Thymus (tissue), 11 donors: ENCODE measurements at regions not wholly inside any gene's neighbourhood (a gene's known extent, or its start where the extent isn't known, plus 50 kb on each side); places are given as distances from the start of the nearest gene placed in this dataset.
"Not testable (repeated sequence)": the region's sequence is repeated elsewhere in the genome, so short reads cannot be mapped to it uniquely, and the experiment has no call there.

Source experiments
- DNase-seq, 9 donors: peaks; one replicate each; pipeline ENCODE4 v3.0.0-alpha.2; 2013; ENCODE audit warnings: low spot score in 9 of 9, low read depth in 6 of 9, missing footprints in 1 of 9
- H3K27ac ChIP-seq, 2 donors: one replicate each; pipeline ENCODE4 v1.5.1; 2013; ENCODE audit warnings: control low read depth in 1 of 2, low read depth in 1 of 2, low read length in 1 of 2, mild to moderate bottlenecking in 1 of 2, moderate library complexity in 1 of 2
- H3K27me3 ChIP-seq, 2 donors: one replicate each; pipeline ENCODE4 v1.5.1; 2013; ENCODE audit warnings: low read length in 1 of 2; ENCODE audit not compliant: control insufficient read depth in 2 of 2, insufficient read depth in 1 of 2
- H3K36me3 ChIP-seq, 2 donors: one replicate each; pipeline ENCODE4 v1.5.1; 2013; ENCODE audit warnings: low read length in 1 of 2, mild to moderate bottlenecking in 1 of 2, moderate library complexity in 1 of 2; ENCODE audit not compliant: control insufficient read depth in 2 of 2, insufficient read depth in 2 of 2
- H3K4me1 ChIP-seq, 2 donors: one replicate each; pipeline ENCODE4 v1.5.1; 2013; ENCODE audit warnings: low read length in 2 of 2; ENCODE audit not compliant: control insufficient read depth in 2 of 2, insufficient read depth in 2 of 2
- H3K4me3 ChIP-seq, 2 donors: one replicate each; pipeline ENCODE4 v1.5.1; 2013; ENCODE audit warnings: low read length in 2 of 2, control low read depth in 1 of 2, mild to moderate bottlenecking in 1 of 2
- H3K9me3 ChIP-seq, 2 donors: one replicate each; pipeline ENCODE4 v1.5.1; 2013; ENCODE audit warnings: low read length in 1 of 2, mild to moderate bottlenecking in 1 of 2; ENCODE audit not compliant: control insufficient read depth in 2 of 2, insufficient read depth in 1 of 2
- WGBS: extraction: QIAGEN DNeasy Blood & Tissue Kit; methylation state at CpG from one replicate; pipeline ENCODE4 v1.1.7; 2013; 5-methylcytosine and 5-hydroxymethylcytosine counted together
- donor health status: healthy.

DNA sequence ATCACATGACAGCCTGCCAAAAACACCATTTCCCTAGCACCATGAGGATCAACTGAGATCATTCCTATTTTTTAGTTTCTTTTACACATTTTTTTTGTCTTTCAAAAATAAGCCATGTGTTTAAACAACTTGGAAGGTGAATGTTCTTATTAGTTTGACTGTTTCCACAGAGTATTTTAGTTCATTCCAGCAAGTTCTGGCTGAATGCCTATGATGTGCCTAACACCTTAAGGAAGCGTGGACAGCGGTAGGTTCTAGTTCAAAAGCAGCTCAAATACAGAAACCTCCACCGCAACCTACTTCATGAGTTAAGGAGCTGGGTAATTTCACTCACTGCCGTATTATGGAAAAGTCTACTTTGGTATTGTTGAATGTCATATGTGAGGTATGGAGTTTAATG, 101.3 kb upstream of the ADAMTS9 start:
- no peaks in the 10 kb centered on the region for H3K27me3 ChIP-seq
- no peaks in the 10 kb centered on the region for H3K36me3 ChIP-seq
- no peaks in the 10 kb centered on the region for H3K4me1 ChIP-seq
- H3K9me3 ChIP-seq, result no peaks in the 10 kb centered on the region
- 98% methylated on average over 4 of the region's 4 CpGs for WGBS
- H3K4me3 ChIP-seq, result no peak overlapping the region
- no peak overlapping the region for H3K27ac ChIP-seq
- DNase-seq, result no peak

DNA sequence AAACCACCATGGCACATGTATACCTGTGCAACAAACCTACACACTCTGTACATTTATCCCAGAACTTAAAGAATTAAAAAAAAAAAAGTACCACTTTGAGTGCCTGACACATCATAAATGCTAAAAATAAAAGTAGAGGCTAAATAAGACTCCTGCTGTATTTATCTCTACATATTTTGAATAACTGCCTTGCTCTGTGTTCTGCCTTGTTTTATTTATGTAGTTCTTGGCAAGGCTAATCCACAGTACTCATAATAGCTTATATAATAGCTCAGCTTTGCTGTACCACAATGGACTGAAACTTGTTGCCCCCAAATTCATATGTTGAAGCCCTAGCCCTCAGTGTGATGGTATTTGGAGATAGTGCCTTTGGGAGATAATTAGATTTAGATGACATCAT, 95.4 kb upstream of the ADAMTS9 start:
- Histone ChIP-seq H3K4me3 (no peak overlapping the region), H3K36me3 (no peaks in the 10 kb centered on the region), H3K27me3 (no peaks in the 10 kb centered on the region), H3K4me1 (no peaks in the 10 kb centered on the region), H3K27ac (no peak overlapping the region), H3K9me3 (no peaks in the 10 kb centered on the region)
- DNase-seq, result no peak

- peaks cover 0 to 11% of the 10 kb centered on the region in 2 donors for H3K9me3 ChIP-seq
Observed at GRCh38 chr3:64780923-64781322, 93.1 kb upstream of the ADAMTS9 start.

DNA sequence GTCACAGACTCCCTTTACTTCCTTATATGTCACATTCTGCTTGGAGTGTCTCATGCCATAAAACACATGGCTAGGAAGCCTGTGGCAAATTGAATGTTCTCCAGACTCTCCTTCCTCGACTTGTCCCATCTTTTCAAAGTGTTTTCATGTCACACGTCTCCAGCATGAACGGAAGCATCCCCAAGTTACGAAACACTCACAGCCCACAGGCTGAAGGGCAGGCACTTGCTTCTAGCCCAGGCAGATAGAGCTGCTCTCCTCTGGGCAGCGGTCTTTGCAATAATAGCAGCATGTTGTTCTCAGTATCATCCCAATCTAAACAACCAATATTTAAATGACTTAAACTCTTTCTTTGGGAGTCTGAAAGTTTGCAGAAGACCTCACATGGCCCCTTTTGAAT, 85.3 kb upstream of the ADAMTS9 start:
- no peaks in the 10 kb centered on the region for H3K27me3 ChIP-seq
- no peak overlapping the region for H3K4me3 ChIP-seq
- H3K9me3 ChIP-seq, result peaks cover 0 to 11% of the 10 kb centered on the region in 2 donors
- WGBS, result 81% methylated on average over 5 of the region's 5 CpGs
- no peak overlapping the region for H3K27ac ChIP-seq
- no peaks in the 10 kb centered on the region for H3K36me3 ChIP-seq
- no peak for DNase-seq
- no peaks in the 10 kb centered on the region for H3K4me1 ChIP-seq

More at GRCh38 chr3:64780923-64781322, 93.1 kb upstream of the ADAMTS9 start:
- not testable (repeated sequence) for H3K36me3 ChIP-seq, H3K4me1 ChIP-seq, DNase-seq, H3K4me3 ChIP-seq, H3K27me3 ChIP-seq, H3K27ac ChIP-seq
- WGBS, result 92% methylated on average over 4 of the region's 4 CpGs

- H3K9me3 ChIP-seq, result no peaks in the 10 kb centered on the region
- H3K36me3 ChIP-seq, result no peaks in the 10 kb centered on the region
- H3K27me3 ChIP-seq, result no peaks in the 10 kb centered on the region
- no peak overlapping the region for H3K27ac ChIP-seq
- H3K4me1 ChIP-seq, result no peaks in the 10 kb centered on the region
- H3K4me3 ChIP-seq, result no peak overlapping the region
- DNase-seq, result no peak
- 74% methylated on average over 4 of the region's 4 CpGs for WGBS
Observed at GRCh38 chr3:64766440-64766839, 78.6 kb upstream of the ADAMTS9 start.

- H3K27me3 ChIP-seq, result no peaks in the 10 kb centered on the region
- no peaks in the 10 kb centered on the region for H3K36me3 ChIP-seq
- no peaks in the 10 kb centered on the region for H3K9me3 ChIP-seq
- no peak overlapping the region for H3K4me3 ChIP-seq
- H3K4me1 ChIP-seq, result no peaks in the 10 kb centered on the region
- no peak for DNase-seq
- 90% methylated on average over 4 of the region's 4 CpGs for WGBS
- no peak overlapping the region for H3K27ac ChIP-seq
Observed at GRCh38 chr3:64765947-64766346, 78.1 kb upstream of the ADAMTS9 start.

DNA sequence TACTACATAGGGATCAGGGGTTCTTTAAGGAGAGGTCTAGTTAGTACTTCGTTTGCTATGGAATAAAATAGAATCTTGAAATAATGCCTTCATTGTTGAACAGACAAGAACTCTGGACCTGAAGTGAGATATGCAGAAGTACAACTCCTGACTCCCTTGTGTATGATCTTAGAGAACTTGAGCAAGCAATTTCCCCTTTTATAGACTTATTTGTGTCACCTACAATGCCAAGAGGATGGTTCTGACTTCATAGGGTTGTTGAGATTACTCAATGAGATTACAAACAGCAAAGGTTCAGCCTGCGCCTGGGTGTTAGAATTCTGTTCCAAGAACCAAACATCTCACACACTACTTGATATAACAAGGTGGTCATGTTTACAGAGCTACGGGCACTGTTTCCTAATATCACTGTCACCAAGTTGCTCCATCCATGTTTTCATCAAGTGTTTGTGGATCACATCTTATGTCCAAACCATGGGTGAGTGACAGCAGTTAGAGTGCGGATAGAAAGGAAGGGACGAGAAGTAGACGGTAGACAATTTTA, 76.7 kb upstream of the ADAMTS9 start:
- DNase-seq, result no peak
- H3K9me3 ChIP-seq, result no peaks in the 10 kb centered on the region
- H3K36me3 ChIP-seq, result no peaks in the 10 kb centered on the region
- H3K4me1 ChIP-seq, result no peaks in the 10 kb centered on the region
- WGBS, result 73% methylated on average over 6 of the region's 6 CpGs
- no peak overlapping the region for H3K27ac ChIP-seq
- H3K4me3 ChIP-seq, result no peak overlapping the region
- no peaks in the 10 kb centered on the region for H3K27me3 ChIP-seq

DNA sequence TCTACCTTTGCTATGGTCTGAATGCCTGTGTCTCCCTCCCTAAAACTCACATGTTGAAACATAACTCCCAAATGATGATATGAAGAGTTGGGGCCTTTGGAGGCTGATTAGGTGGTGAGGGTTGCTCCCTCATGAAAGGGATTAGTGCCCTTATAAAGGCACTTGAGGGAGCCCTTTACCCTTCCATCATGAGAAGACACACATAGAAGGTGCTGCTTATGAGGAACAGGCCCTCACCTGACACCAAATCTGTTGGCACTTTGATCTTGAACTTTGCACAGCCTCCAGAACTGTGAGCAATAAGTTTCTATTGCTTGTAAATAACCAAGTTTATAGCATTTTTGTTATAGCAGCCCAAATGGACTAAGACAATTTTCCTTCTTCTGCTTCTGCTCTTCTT, 76.2 kb upstream of the ADAMTS9 start:
- Histone ChIP-seq H3K36me3 (no peaks in the 10 kb centered on the region), H3K4me3 (no peak overlapping the region), H3K9me3 (no peaks in the 10 kb centered on the region), H3K27me3 (no peaks in the 10 kb centered on the region), H3K4me1 (no peaks in the 10 kb centered on the region), H3K27ac (no peak overlapping the region)
- DNase-seq, result no peak

DNA sequence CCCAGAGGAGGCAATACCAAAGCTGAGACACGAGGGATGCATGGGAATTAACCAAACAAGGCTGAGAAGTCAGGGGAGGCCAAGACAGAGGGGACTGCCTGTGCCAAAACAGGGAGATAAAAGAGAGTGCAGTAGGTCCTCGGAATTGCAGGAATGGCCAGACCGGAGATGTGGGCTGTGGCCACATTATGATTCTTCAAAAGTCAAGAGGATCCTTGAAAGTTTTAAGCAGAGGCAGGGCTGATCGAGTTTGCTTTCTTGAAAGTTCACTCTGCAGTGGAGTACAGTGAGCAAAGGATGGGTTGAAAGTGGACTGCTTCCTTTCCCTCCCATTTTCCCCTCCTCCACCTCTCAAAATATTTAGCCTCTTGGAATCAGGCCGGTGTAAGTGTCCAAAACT, 73.9 kb upstream of the ADAMTS9 start:
- Histone ChIP-seq H3K27ac (no peak overlapping the region), H3K27me3 (no peaks in the 10 kb centered on the region), H3K9me3 (no peaks in the 10 kb centered on the region), H3K4me1 (no peaks in the 10 kb centered on the region), H3K36me3 (no peaks in the 10 kb centered on the region), H3K4me3 (no peak overlapping the region)
- DNase-seq, result no peak
- WGBS, result 87% methylated on average over 5 of the region's 5 CpGs

DNA sequence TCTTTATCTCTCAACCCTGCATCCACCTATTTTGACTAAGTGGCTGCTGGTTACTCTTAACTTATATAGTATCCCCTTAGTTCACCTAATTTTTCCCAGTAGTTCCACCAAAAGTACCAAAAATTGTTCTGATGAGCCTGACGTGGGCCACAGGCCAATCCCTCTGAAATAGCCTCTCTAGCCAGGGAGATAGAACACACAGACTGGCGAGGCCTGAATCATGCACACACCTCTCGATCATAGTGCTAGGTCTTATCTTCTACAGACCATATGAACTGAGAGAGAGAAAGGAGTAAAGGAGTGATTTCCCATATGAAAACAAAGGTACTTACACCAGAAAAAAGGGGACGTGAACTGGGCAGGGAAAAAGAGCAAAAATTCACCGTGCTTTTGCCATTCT, 72.5 kb upstream of the ADAMTS9 start:
- Histone ChIP-seq H3K4me3 (no peak overlapping the region), H3K4me1 (no peaks in the 10 kb centered on the region), H3K9me3 (no peaks in the 10 kb centered on the region), H3K27ac (no peak overlapping the region), H3K27me3 (no peaks in the 10 kb centered on the region), H3K36me3 (no peaks in the 10 kb centered on the region)
- DNase-seq, result no peak
- 75% methylated on average over 5 of the region's 5 CpGs for WGBS
